ENCODE measurements at regions not wholly inside any gene's neighbourhood (a gene's known extent, or its start where the extent isn't known, plus 50 kb on each side); places are given as distances from the start of the nearest gene placed in this dataset.

- Mint-ChIP-seq H3K27ac (no peak overlapping the region), H3K4me3 (no peak overlapping the region), H3K27me3 (ENCODE audit: low read depth) (no peaks in the 10 kb centered on the region), H3K9me3 (no peaks in the 10 kb centered on the region; a peak in 1 of 5 replicates), H3K36me3 (ENCODE audit: insufficient read depth in 1 of 3, low read depth in 3 of 3) (no peaks in the 10 kb centered on the region; a peak in 1 of 7 replicates), H3K4me1 (no peaks in the 10 kb centered on the region; a peak in 1 of 4 replicates)
- no peaks in the 10 kb centered on the region for H3K79me1 ChIP-seq (ENCODE audit: insufficient read depth, low read depth, low read length, poor library complexity, severe bottlenecking)
- H3K9me3 ChIP-seq (ENCODE audit: control insufficient read depth, low read depth, low read length) = no peaks in the 10 kb centered on the region
- H3K79me2 ChIP-seq (ENCODE audit: insufficient read depth, low read length) = no peaks in the 10 kb centered on the region
- no peak overlapping the region for H2BK20ac ChIP-seq (ENCODE audit: low read depth, low read length, poor library complexity, severe bottlenecking)
- H2BK12ac ChIP-seq (ENCODE audit: insufficient read length, low read depth, low read length) = no peak overlapping the region
- H2AFZ ChIP-seq (ENCODE audit: low read length) = no peak overlapping the region
- H3K14ac ChIP-seq (ENCODE audit: insufficient read depth, low read length) = no peak overlapping the region
- no peak overlapping the region for H4K8ac ChIP-seq (replicated peaks; ENCODE audit: insufficient read length, low read depth, low read length)
- no peak overlapping the region for H3K4ac ChIP-seq (ENCODE audit: low read depth, low read length)
- H2AK5ac ChIP-seq (ENCODE audit: insufficient read length, low read length) = no peak overlapping the region
- no peak overlapping the region for H3K9ac ChIP-seq (ENCODE audit: extremely low read depth, insufficient read length, low read length)
- H3K23me2 ChIP-seq (ENCODE audit: insufficient read length, low read depth, low read length, poor library complexity, severe bottlenecking) = no peaks in the 10 kb centered on the region
- H3K18ac ChIP-seq (ENCODE audit: insufficient read length, low read depth, low read length) = no peak overlapping the region
- H3K56ac ChIP-seq (ENCODE audit: insufficient read length, low read depth, low read length) = no peak overlapping the region
- no peaks in the 10 kb centered on the region for H3K27me3 ChIP-seq (ENCODE audit: insufficient read depth, low read length)
- no peak overlapping the region for H3K27ac ChIP-seq (ENCODE audit: insufficient read length, low read depth, low read length)
- no peaks in the 10 kb centered on the region for H3K4me1 ChIP-seq (ENCODE audit: insufficient read depth, low read length)
- no peak overlapping the region for H3T11ph ChIP-seq (ENCODE audit: low read length)
- no peak overlapping the region for H3K4me2 ChIP-seq (ENCODE audit: insufficient read depth, insufficient read length, low read length)
- WGBS (ENCODE audit: extremely low coverage, insufficient read length, low lambda C conversion rate) = no CpG with 5 or more reads among the region's 2 CpGs
- no peak overlapping the region for H2BK5ac ChIP-seq (ENCODE audit: insufficient read length, low read length)
- no peak overlapping the region for H2BK120ac ChIP-seq (ENCODE audit: low read depth, low read length, poor library complexity, severe bottlenecking)
- H3K23ac ChIP-seq (ENCODE audit: insufficient read length, low read depth, low read length) = no peak overlapping the region
- H4K20me1 ChIP-seq (ENCODE audit: control insufficient read depth, insufficient read depth, insufficient read length) = no peaks in the 10 kb centered on the region
- no peak overlapping the region for H4K5ac ChIP-seq (ENCODE audit: insufficient read length, low read depth, low read length)
- no peak for DNase-seq
- no peak overlapping the region for H2BK15ac ChIP-seq (ENCODE audit: low read depth, low read length)
- no peak overlapping the region for H4K91ac ChIP-seq (ENCODE audit: insufficient read length, low read depth, low read length)
- TF ChIP-seq CTCF (conservative IDR thresholded peaks at IDR 0.05) = no peak
Observed at GRCh38 chr5:17694914-17695313, 60.7 kb downstream of the TAF11L14 start.

Measured in H9 (cell line).